ENCODE measurements at regions not wholly inside any gene's neighbourhood (a gene's known extent, or its start where the extent isn't known, plus 50 kb on each side); places are given as distances from the start of the nearest gene placed in this dataset.

DNA sequence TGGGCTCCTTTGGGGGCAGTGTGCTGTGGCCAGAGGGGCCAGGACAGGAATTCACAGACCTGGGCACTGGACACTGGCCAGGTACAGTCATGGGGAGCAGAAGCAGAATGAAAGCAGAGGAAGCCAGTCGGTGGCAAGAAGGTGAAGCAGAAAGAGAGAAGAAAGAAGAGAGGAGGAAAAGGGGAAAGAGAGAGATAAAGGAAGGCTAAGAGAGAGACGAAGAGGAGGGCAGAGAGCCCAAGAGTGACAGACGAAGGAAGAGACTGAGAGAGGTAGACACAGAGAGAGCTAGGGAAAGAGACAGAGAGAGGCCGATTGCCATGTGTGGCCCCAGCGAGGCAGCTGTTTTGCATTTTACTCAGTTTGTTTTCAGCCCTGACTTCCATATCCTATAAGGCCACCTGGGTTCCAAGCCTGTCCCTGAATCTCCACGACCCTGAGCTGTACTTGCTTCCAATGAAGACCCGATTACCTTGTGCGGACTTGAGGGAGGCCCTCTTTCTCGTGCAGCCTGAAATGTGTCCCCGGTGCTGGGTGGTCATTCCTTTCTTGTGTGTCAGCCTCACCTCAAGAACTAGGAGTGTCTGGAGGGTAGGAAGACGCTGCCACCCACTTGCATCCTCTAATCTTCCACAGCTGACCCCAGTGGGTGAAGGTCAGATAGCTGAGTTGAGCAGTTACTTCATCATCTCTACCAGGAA is 73.9 kb downstream of the LSM3 start:
- Histone ChIP-seq H3K9me3 (ENCODE audit: insufficient read depth, low read depth) (no peaks in the 10 kb centered on the region), H3K27ac (no peak overlapping the region), H2AFZ (no peak overlapping the region; the same call in 1 of the 2 replicates), H3K4me3 (no peak overlapping the region), H3K4me2 (peak overlapping the region; percentile 29), H3K9me2 (ENCODE audit: insufficient read depth) (no peaks in the 10 kb centered on the region), H3K4me1 (replicated peaks; ENCODE audit: insufficient read depth) (peaks cover 37% of the 10 kb centered on the region), H3F3A (ENCODE audit: insufficient read depth, low read depth) (peaks cover 15% of the 10 kb centered on the region), H4K20me1 (ENCODE audit: insufficient read depth) (no peaks in the 10 kb centered on the region), H3K79me2 (ENCODE audit: low read depth) (no peaks in the 10 kb centered on the region), H3K36me3 (ENCODE audit: low read depth) (no peaks in the 10 kb centered on the region), H3K27me3 (ENCODE audit: insufficient read depth, low read depth) (no peaks in the 10 kb centered on the region)
- POLR2A ChIA-PET (ENCODE audit: unreplicated experiment), result interaction anchor here (0.6 kb wide), 2 partner anchors 27 to 252 kb away, joined by 3 to 6 read pairs; no protein-coding TSS in a partner anchor
- CTCF ChIA-PET, result interaction anchor here (0.8 to 1.6 kb wide), 3 partner anchors 29 to 51 kb away, joined by 3 to 12 read pairs (median 3); no protein-coding TSS in a partner anchor
- TSS peak; percentile 77 for BruUV-seq (replicated peaks)
- DNase-seq, result peak in 1 of 2 experiments; percentile 58
- TF ChIP-seq EZH2 (IDR thresholded peaks at IDR 0.05; ENCODE audit: low read depth), result no peak
- TF ChIP-seq, protein P1, sequence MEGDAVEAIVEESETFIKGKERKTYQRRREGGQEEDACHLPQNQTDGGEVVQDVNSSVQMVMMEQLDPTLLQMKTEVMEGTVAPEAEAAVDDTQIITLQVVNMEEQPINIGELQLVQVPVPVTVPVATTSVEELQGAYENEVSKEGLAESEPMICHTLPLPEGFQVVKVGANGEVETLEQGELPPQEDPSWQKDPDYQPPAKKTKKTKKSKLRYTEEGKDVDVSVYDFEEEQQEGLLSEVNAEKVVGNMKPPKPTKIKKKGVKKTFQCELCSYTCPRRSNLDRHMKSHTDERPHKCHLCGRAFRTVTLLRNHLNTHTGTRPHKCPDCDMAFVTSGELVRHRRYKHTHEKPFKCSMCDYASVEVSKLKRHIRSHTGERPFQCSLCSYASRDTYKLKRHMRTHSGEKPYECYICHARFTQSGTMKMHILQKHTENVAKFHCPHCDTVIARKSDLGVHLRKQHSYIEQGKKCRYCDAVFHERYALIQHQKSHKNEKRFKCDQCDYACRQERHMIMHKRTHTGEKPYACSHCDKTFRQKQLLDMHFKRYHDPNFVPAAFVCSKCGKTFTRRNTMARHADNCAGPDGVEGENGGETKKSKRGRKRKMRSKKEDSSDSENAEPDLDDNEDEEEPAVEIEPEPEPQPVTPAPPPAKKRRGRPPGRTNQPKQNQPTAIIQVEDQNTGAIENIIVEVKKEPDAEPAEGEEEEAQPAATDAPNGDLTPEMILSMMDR (conservative IDR thresholded peaks at IDR 0.05), result no peak
- intact Hi-C loops (cut with micrococcal nuclease; ENCODE audit: unreplicated experiment), result loop anchor here (1.0 to 2.0 kb wide), 2 partner anchors 18 to 27 kb away; no protein-coding TSS in a partner anchor

DNA sequence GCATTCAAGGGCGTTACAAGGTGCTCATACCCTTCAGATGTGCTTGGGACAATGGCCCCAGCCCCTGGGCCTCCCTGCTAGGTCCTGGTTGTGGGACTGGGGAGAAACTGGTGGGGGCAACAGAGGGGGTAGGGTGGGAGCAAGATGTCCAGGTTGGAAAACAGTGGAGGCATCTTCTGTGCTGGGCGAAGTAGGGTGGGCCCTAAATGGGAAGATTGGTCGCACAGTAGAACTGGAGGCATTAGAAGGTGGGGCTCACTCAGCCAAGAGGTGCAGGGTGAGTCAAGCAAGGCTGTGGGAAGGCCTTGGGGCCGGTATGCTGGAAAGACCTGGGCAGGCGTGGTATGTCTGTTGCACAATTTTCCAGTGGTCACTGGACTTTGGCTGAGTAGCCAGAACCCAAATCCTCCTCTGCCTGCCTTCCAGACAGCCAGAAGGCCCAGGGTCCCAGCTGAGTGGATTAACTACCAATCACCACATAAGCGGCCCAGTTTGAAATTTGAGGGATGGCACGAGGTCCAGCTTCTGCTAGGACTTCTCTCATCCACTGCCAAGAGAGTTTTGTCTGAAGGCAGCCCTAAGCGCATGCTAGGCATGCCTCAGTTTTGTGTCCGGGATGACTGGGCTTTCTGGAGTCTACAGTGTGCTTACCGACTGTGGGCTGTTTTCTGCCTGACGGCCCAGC is 74.5 kb downstream of the LSM3 start:
- Histone ChIP-seq H3K27me3 (ENCODE audit: insufficient read depth, low read depth) (no peaks in the 10 kb centered on the region), H3F3A (ENCODE audit: insufficient read depth, low read depth) (peaks cover 15% of the 10 kb centered on the region), H3K9me3 (ENCODE audit: insufficient read depth, low read depth) (no peaks in the 10 kb centered on the region), H3K36me3 (ENCODE audit: low read depth) (no peaks in the 10 kb centered on the region), H3K27ac (no peak overlapping the region), H3K79me2 (ENCODE audit: low read depth) (no peaks in the 10 kb centered on the region), H3K4me1 (replicated peaks; ENCODE audit: insufficient read depth) (peaks cover 37% of the 10 kb centered on the region), H4K20me1 (ENCODE audit: insufficient read depth) (no peaks in the 10 kb centered on the region), H2AFZ (no peak overlapping the region), H3K9me2 (ENCODE audit: insufficient read depth) (no peaks in the 10 kb centered on the region), H3K4me2 (peak overlapping the region; percentile 29), H3K4me3 (no peak overlapping the region)
- ChIA-PET CTCF (interaction anchor here (0.8 to 1.6 kb wide), 3 partner anchors 30 to 52 kb away, joined by 3 to 12 read pairs (median 3); no protein-coding TSS in a partner anchor), POLR2A (ENCODE audit: unreplicated experiment) (no interaction called here)
- peak; percentile 62 to 73 for DNase-seq
- no peak for TF ChIP-seq EZH2 (IDR thresholded peaks at IDR 0.05; ENCODE audit: low read depth)
- TF ChIP-seq, protein P1 (conservative IDR thresholded peaks at IDR 0.05), result no peak
- intact Hi-C loops (cut with micrococcal nuclease; ENCODE audit: unreplicated experiment), result loop anchor here (1.0 to 2.0 kb wide), 2 partner anchors 18 to 28 kb away; no protein-coding TSS in a partner anchor
- BruUV-seq (replicated peaks), result TSS peak; percentile 36

DNA sequence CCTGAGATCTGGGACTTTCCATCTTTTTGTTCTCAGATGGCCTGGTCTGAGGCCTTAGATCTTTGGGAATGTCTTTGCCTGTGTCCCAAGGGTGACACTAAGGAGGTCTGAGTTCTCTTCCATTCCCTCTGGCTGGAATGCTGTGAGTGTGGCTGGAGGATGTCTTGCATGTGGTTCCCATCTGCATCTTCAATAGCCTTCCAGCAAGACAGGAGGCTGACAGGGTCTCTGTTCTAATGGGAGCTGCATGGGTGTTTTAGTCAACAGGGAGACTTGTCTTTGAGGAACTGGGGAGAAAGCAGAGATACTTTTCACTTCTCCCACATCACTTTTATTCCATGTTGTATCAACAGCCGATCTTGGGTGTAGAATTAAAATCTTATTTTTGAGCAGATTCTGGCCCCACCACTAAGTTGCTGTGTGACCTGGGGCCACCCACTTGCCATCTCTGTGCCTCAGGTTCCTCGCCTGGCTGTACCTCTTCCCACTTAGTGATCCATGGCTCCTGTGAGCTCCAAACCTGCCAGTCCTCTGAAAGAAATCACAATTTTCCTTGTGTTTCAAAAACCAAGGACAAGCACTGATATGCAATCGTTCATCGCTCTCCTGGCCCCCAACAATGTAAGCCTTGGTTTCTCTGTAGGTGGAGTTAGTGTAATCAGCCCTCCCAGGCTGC is 75.2 kb downstream of the LSM3 start:
- intact Hi-C loops (cut with micrococcal nuclease; ENCODE audit: unreplicated experiment), result loop anchor here (1.0 to 2.0 kb wide), 2 partner anchors 19 to 29 kb away; no protein-coding TSS in a partner anchor
- TF ChIP-seq EZH2 (IDR thresholded peaks at IDR 0.05; ENCODE audit: low read depth), result no peak
- TF ChIP-seq, protein P1 (conservative IDR thresholded peaks at IDR 0.05), result no peak
- H3K79me2 ChIP-seq (ENCODE audit: low read depth), result no peaks in the 10 kb centered on the region
- BruUV-seq (replicated peaks), result no TSS peak
- H2AFZ ChIP-seq, result no peak overlapping the region
- H3K4me3 ChIP-seq, result no peak overlapping the region
- H3F3A ChIP-seq (ENCODE audit: insufficient read depth, low read depth), result peaks cover 15% of the 10 kb centered on the region
- no peaks in the 10 kb centered on the region for H3K9me3 ChIP-seq (ENCODE audit: insufficient read depth, low read depth)
- ChIA-PET POLR2A (ENCODE audit: unreplicated experiment) (no interaction called here), CTCF (no interaction called here)
- no peaks in the 10 kb centered on the region for H3K36me3 ChIP-seq (ENCODE audit: low read depth)
- peaks cover 37% of the 10 kb centered on the region for H3K4me1 ChIP-seq (replicated peaks; ENCODE audit: insufficient read depth)
- no peak for DNase-seq
- peak overlapping the region; percentile 29 for H3K4me2 ChIP-seq
- H3K27me3 ChIP-seq (ENCODE audit: insufficient read depth, low read depth), result no peaks in the 10 kb centered on the region
- H4K20me1 ChIP-seq (ENCODE audit: insufficient read depth), result no peaks in the 10 kb centered on the region
- no peaks in the 10 kb centered on the region for H3K9me2 ChIP-seq (ENCODE audit: insufficient read depth)
- H3K27ac ChIP-seq, result no peak overlapping the region
